Liver (tissue), 8 donors: ENCODE measurements at regions not wholly inside any gene's neighbourhood (a gene's known extent, or its start where the extent isn't known, plus 50 kb on each side); places are given as distances from the start of the nearest gene placed in this dataset.

Experiments used
- DNase-seq: peaks from one replicate; pipeline ENCODE4 v3.0.0-alpha.2; 2017; ENCODE audit warnings: low spot score
- H3K27ac ChIP-seq, 2 donors: one replicate each; pipeline ENCODE4 v1.7.0; 2013; ENCODE audit warnings: inconsistent platforms in 2 of 2, low read length in 2 of 2, control low read depth in 1 of 2, low read depth in 1 of 2, mild to moderate bottlenecking in 1 of 2
- H3K27me3 ChIP-seq, 4 donors: one replicate each; pipeline versions ENCODE4 v1.6.1 to v1.7.0; 2013; ENCODE audit warnings: low read length in 3 of 4, inconsistent platforms in 1 of 4, mild to moderate bottlenecking in 1 of 4, moderate library complexity in 1 of 4; ENCODE audit not compliant: control insufficient read depth in 4 of 4, insufficient read depth in 4 of 4
- H3K36me3 ChIP-seq, 4 donors: one replicate each; pipeline versions ENCODE4 v1.6.1 to v1.7.0; 2013; ENCODE audit warnings: low read length in 3 of 4, mild to moderate bottlenecking in 3 of 4, low read depth in 1 of 4, moderate library complexity in 1 of 4; ENCODE audit not compliant: control insufficient read depth in 4 of 4, insufficient read depth in 3 of 4
- H3K4me1 ChIP-seq, 4 donors: one replicate each; pipeline versions ENCODE4 v1.6.1 to v1.7.0; 2013; ENCODE audit warnings: low read length in 3 of 4, mild to moderate bottlenecking in 3 of 4, moderate library complexity in 1 of 4; ENCODE audit not compliant: control insufficient read depth in 4 of 4, insufficient read depth in 4 of 4
- H3K4me3 ChIP-seq, 3 donors: one replicate each; pipeline versions ENCODE4 v1.6.1 to v1.7.0; 2013; ENCODE audit warnings: low read length in 3 of 3, control low read depth in 1 of 3, low read depth in 1 of 3, mild to moderate bottlenecking in 1 of 3
- H3K9ac ChIP-seq, 2 donors: one replicate each; pipeline ENCODE4 v1.7.0; 2013; ENCODE audit warnings: low read length in 2 of 2, mild to moderate bottlenecking in 2 of 2, moderate library complexity in 2 of 2, control low read depth in 1 of 2, low read depth in 1 of 2
- H3K9me3 ChIP-seq, 4 donors: one replicate each; pipeline versions ENCODE4 v1.6.1 to v1.7.0; 2013; ENCODE audit warnings: low read length in 3 of 4; ENCODE audit not compliant: control insufficient read depth in 4 of 4
- ATF3 ChIP-seq: IDR thresholded peaks from 2 replicates; pipeline ENCODE4 v1.6.1; 2016; ENCODE audit warnings: antibody characterized with exemption
- EGR1 ChIP-seq, 2 donors: IDR thresholded peaks; 2 replicates each; pipeline ENCODE4 v1.6.1; 2016 to 2018; ENCODE audit warnings: antibody characterized with exemption in 2 of 2, low read depth in 2 of 2
- FOXA1 ChIP-seq: IDR thresholded peaks from 2 replicates; pipeline ENCODE4 v1.6.1; 2016; ENCODE audit warnings: antibody characterized with exemption
- GABPA ChIP-seq, 2 donors: IDR thresholded peaks in 1 of 2; conservative IDR thresholded peaks in 1 of 2; 2 replicates each; pipeline ENCODE4 v1.6.1; 2016; ENCODE audit warnings: antibody characterized with exemption in 2 of 2, mild to moderate bottlenecking in 1 of 2, moderate library complexity in 1 of 2
- HNF4A ChIP-seq, 2 donors: conservative IDR thresholded peaks; 2 replicates each; pipeline ENCODE4 v1.6.1; 2016; ENCODE audit warnings: antibody characterized with exemption in 2 of 2, mild to moderate bottlenecking in 2 of 2
- HNF4G ChIP-seq: IDR thresholded peaks from 2 replicates; pipeline ENCODE4 v1.6.1; 2016; ENCODE audit warnings: antibody characterized with exemption
- JUND ChIP-seq, 2 donors: IDR thresholded peaks; 2 replicates each; pipeline ENCODE4 v1.6.1; 2016; ENCODE audit warnings: antibody characterized with exemption in 2 of 2
- NR2F2 ChIP-seq: IDR thresholded peaks from 2 replicates; pipeline ENCODE4 v1.6.1; 2016; ENCODE audit warnings: antibody characterized with exemption
- REST ChIP-seq: IDR thresholded peaks from 2 replicates; pipeline ENCODE4 v1.6.1; 2016; ENCODE audit warnings: antibody characterized with exemption, mild to moderate bottlenecking
- RXRA ChIP-seq, 2 donors: IDR thresholded peaks; 2 replicates each; pipeline ENCODE4 v1.6.1; 2017 to 2018; ENCODE audit warnings: antibody characterized with exemption in 2 of 2, mild to moderate bottlenecking in 1 of 2
- SP1 ChIP-seq: IDR thresholded peaks from 2 replicates; pipeline ENCODE4 v1.6.1; 2018; ENCODE audit warnings: antibody characterized with exemption, mild to moderate bottlenecking
- TAF1 ChIP-seq: conservative IDR thresholded peaks from 2 replicates; pipeline ENCODE4 v1.6.1; 2016; ENCODE audit warnings: antibody characterized with exemption, mild to moderate bottlenecking
- YY1 ChIP-seq: IDR thresholded peaks from 2 replicates; pipeline ENCODE4 v1.6.1; 2016; ENCODE audit warnings: antibody characterized with exemption, mild to moderate bottlenecking
- WGBS: extraction: QIAGEN DNeasy Blood & Tissue Kit; methylation state at CpG from one replicate; pipeline ENCODE4 v1.1.7; 2013; 5-methylcytosine and 5-hydroxymethylcytosine counted together
- TF ChIP-seq, protein P1 (sequence below): IDR thresholded peaks from 2 replicates; pipeline ENCODE4 v1.6.1; 2016; ENCODE audit warnings: antibody characterized with exemption
- TF ChIP-seq, protein P2 (sequence below): IDR thresholded peaks from 2 replicates; pipeline ENCODE4 v1.6.1; 2016; ENCODE audit warnings: antibody characterized with exemption
- TF ChIP-seq, protein P3 (sequence below): fragments of 150-350 bp; IDR thresholded peaks from 2 replicates; pipeline ENCODE4 v1.5.1; 2017; ENCODE audit warnings: improper control_type of control experiment, low read depth, low read length; ENCODE audit not compliant: missing input control
- donor health status: healthy.
- donor health status: healthy.
- donor health status: healthy.
- donor health status: healthy.
- donor health status: healthy.

DNA sequence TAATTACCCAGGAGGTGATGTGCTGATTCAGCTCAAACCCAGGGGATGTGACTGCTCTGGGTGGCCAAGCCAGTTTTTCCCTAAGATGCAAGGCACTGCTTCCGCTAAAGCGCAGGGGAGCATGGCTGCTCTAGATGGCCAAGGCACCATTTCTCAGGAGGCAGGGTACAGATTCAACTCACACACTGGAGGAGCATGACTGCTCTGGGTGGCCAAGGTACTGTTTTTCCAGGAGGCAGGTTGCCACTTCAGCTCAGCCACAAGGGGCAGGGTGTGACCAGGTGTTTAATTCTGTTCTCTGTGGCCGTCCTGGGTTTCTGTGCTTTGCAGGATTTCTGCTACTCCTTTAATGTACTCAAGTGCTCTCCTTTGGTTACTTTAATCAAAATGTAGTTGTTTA is 659.3 kb upstream of the ARRDC4 start:
- no peak for DNase-seq
- no peaks in the 10 kb centered on the region for H3K36me3 ChIP-seq
- WGBS: 90% methylated on average over 3 of the region's 3 CpGs
- TF ChIP-seq YY1 (no peak), TAF1 (no peak), FOXA1 (no peak), EGR1 (IDR thresholded peaks at IDR 0.05; ENCODE audit: low read depth in 2 of 2) (no peak), ATF3 (no peak), REST (no peak), SP1 (no peak), HNF4G (no peak), JUND (IDR thresholded peaks at IDR 0.05) (no peak), RXRA (IDR thresholded peaks at IDR 0.05) (no peak), NR2F2 (no peak), HNF4A (conservative IDR thresholded peaks at IDR 0.05) (no peak), GABPA (IDR thresholded peaks at IDR 0.05 in 1 of 2, conservative IDR thresholded peaks at IDR 0.05 in 1 of 2) (no peak)
- TF ChIP-seq, protein P1, sequence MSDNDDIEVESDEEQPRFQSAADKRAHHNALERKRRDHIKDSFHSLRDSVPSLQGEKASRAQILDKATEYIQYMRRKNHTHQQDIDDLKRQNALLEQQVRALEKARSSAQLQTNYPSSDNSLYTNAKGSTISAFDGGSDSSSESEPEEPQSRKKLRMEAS: no peak
- TF ChIP-seq, protein P2, sequence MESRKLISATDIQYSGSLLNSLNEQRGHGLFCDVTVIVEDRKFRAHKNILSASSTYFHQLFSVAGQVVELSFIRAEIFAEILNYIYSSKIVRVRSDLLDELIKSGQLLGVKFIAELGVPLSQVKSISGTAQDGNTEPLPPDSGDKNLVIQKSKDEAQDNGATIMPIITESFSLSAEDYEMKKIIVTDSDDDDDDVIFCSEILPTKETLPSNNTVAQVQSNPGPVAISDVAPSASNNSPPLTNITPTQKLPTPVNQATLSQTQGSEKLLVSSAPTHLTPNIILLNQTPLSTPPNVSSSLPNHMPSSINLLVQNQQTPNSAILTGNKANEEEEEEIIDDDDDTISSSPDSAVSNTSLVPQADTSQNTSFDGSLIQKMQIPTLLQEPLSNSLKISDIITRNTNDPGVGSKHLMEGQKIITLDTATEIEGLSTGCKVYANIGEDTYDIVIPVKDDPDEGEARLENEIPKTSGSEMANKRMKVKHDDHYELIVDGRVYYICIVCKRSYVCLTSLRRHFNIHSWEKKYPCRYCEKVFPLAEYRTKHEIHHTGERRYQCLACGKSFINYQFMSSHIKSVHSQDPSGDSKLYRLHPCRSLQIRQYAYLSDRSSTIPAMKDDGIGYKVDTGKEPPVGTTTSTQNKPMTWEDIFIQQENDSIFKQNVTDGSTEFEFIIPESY: no peak
- TF ChIP-seq, protein P3, sequence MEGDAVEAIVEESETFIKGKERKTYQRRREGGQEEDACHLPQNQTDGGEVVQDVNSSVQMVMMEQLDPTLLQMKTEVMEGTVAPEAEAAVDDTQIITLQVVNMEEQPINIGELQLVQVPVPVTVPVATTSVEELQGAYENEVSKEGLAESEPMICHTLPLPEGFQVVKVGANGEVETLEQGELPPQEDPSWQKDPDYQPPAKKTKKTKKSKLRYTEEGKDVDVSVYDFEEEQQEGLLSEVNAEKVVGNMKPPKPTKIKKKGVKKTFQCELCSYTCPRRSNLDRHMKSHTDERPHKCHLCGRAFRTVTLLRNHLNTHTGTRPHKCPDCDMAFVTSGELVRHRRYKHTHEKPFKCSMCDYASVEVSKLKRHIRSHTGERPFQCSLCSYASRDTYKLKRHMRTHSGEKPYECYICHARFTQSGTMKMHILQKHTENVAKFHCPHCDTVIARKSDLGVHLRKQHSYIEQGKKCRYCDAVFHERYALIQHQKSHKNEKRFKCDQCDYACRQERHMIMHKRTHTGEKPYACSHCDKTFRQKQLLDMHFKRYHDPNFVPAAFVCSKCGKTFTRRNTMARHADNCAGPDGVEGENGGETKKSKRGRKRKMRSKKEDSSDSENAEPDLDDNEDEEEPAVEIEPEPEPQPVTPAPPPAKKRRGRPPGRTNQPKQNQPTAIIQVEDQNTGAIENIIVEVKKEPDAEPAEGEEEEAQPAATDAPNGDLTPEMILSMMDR: no peak
- no peak overlapping the region for H3K4me3 ChIP-seq
- H3K27ac ChIP-seq: no peak overlapping the region
- peaks cover 0 to 2% (median 0%) of the 10 kb centered on the region in 4 donors for H3K9me3 ChIP-seq
- no peaks in the 10 kb centered on the region for H3K4me1 ChIP-seq
- no peak overlapping the region for H3K9ac ChIP-seq
- H3K27me3 ChIP-seq: no peaks in the 10 kb centered on the region

GRCh38 chr15:97316362-97316761 is 644.1 kb upstream of the ARRDC4 start:
- 70% methylated on average over 3 of the region's 3 CpGs for WGBS
- peaks cover 0 to 3% (median 0%) of the 10 kb centered on the region in 4 donors for H3K27me3 ChIP-seq
- no peaks in the 10 kb centered on the region for H3K9me3 ChIP-seq
- no peak for DNase-seq
- H3K4me3 ChIP-seq: no peak overlapping the region
- H3K27ac ChIP-seq: no peak overlapping the region
- no peaks in the 10 kb centered on the region for H3K36me3 ChIP-seq
- H3K4me1 ChIP-seq: no peaks in the 10 kb centered on the region
- H3K9ac ChIP-seq: no peak overlapping the region
- TF ChIP-seq REST: no peak
- TF ChIP-seq, protein P2: no peak
- TF ChIP-seq NR2F2: no peak
- no peak for TF ChIP-seq YY1
- TF ChIP-seq RXRA (IDR thresholded peaks at IDR 0.05): no peak
- no peak for TF ChIP-seq FOXA1
- TF ChIP-seq GABPA (IDR thresholded peaks at IDR 0.05 in 1 of 2, conservative IDR thresholded peaks at IDR 0.05 in 1 of 2): no peak
